ENCODE measurements at regions not wholly inside any gene's neighbourhood (a gene's known extent, or its start where the extent isn't known, plus 50 kb on each side); places are given as distances from the start of the nearest gene placed in this dataset.

GRCh38 chrX:150212672-150213480 lies 150.2 kb upstream of the MAMLD1 start:
- no peak for TF ChIP-seq POLR2A (IDR thresholded peaks at IDR 0.05)
- TF ChIP-seq CTCF (IDR thresholded peaks at IDR 0.05) = no peak
